GM21723 (cell line): ENCODE measurements at regions not wholly inside any gene's neighbourhood (a gene's known extent, or its start where the extent isn't known, plus 50 kb on each side); places are given as distances from the start of the nearest gene placed in this dataset.
"Not testable (repeated sequence)": the region's sequence is repeated elsewhere in the genome, so short reads cannot be mapped to it uniquely, and the experiment has no call there.

Experiments used
- ATAC-seq: cut with Tn5 transposase; IDR thresholded peaks from one replicate; pipeline ENCODE4 v1.9.1; 2021; ENCODE audit warnings: mild to moderate bottlenecking, moderate library complexity; ENCODE audit not compliant: unreplicated experiment

DNA sequence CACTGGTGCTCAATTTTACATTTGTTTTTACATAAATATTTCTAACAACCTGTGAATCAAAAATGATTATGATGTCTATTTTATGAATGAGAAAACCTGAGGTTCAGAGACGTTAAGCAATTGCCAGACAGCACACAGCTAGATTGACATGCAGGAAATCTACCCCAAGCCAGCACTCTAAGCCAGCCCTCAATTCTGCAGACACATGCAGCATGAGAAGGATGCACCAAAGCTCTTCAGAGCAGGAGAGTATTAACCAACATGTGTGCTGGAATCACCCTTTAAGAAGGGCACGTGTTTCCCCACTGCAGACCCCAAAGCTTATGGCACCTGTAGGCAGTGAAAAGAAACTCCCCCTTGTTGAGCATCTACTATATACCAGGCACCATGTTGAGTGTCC lies 126.1 kb upstream of the ARHGEF3 start:
- ATAC-seq: no peak

DNA sequence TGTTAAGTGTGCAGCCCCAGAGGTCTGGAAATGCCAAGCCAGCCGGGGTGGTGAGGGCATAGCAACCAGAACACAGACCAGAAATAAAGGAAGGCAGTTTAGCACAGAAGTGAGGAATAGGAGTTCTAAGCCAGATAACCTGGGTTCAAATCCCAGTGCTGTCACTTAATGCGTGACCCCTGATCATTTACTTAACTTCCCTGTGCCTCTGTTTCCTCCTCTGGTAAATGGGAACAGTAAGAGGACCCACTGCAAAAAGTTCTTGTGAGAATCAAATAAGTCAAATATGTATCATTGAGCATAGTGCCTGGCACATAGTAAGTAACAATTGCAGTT lies 125.2 kb upstream of the ARHGEF3 start:
- no peak for ATAC-seq

DNA sequence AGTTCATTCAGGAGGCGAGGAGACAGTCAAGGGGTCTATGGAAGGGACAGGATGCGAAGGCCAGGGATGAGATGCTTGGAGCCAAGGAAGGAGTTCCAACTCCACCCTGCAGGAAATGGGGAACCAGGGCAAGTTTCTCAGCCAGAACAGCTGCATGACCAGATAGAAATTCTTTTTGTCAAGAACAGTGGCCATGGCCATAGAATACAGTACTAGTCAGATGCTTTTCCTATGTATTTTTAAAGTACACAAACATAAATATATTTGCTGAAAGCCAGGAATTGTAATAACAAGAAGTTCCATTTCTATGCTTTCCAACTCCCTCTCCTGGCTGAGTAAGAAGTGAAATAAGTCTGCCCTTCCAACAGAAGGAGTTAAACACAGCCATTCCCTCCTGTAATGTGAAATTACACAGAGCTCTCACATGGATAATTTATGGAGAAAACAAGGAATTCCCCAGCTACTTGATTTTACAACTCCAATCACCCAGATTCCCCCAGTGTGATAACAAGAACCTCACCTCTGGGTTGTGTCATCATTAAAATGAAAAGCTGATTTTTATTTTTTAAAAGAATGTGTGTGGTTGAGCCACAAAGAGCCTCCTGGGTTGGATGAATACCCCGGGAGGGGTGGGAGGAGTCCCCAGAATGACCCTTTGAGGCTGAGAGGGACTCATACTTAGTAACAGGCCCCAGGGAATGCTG lies 124.6 kb upstream of the ARHGEF3 start:
- no peak for ATAC-seq

DNA sequence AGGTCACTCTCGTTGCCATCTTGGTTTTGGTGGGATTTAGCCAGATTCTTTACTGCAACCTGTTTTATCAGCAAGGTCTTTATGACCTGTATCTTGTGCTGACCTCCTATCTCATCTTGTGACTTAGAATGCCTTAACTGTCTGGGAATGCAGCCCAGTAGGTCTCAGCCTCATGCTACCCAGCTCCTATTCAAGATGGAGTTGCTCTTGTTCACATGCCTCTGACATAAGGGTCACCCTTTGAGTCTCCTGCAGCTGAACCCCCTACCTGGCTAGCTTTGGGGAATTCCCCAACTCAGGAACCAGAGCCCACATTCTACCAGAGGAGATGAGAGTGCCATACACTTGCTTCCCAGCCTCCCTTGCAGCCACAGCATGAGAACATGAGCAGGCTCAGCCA lies 123.0 kb upstream of the ARHGEF3 start:
- ATAC-seq: not testable (repeated sequence)

DNA sequence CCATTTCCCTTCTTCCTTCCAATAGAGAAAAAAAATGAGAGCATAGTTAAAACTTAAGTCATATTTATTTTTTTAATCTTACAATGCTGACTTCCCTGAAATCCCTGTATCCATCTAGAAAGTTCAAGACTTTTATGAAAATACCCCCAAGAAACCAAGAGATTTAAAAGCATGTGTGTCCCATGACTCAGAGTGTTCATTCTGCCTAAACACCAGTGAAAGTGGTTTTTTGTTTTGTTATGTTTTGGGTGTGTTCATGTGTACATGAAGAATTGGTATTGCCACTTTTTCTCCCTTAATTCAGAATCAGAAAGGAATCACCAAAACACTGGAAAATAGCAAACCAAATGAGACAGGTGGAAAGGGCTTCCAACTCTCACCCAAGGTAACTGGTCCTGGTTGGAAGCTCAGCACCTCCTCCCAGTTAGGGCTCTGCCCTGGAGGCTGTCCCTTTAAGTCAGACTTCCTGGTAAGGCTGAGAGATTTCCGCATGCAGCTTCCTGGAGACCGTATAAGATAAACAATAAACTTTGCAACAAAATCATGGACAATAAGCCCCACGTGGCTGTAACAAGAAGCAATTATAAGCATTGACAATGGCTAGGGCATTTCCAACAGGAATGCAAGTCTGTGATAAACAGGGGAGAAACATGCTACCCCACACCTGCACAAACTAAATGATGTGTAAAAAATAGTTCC lies 121.9 kb upstream of the ARHGEF3 start:
- ATAC-seq: no peak

DNA sequence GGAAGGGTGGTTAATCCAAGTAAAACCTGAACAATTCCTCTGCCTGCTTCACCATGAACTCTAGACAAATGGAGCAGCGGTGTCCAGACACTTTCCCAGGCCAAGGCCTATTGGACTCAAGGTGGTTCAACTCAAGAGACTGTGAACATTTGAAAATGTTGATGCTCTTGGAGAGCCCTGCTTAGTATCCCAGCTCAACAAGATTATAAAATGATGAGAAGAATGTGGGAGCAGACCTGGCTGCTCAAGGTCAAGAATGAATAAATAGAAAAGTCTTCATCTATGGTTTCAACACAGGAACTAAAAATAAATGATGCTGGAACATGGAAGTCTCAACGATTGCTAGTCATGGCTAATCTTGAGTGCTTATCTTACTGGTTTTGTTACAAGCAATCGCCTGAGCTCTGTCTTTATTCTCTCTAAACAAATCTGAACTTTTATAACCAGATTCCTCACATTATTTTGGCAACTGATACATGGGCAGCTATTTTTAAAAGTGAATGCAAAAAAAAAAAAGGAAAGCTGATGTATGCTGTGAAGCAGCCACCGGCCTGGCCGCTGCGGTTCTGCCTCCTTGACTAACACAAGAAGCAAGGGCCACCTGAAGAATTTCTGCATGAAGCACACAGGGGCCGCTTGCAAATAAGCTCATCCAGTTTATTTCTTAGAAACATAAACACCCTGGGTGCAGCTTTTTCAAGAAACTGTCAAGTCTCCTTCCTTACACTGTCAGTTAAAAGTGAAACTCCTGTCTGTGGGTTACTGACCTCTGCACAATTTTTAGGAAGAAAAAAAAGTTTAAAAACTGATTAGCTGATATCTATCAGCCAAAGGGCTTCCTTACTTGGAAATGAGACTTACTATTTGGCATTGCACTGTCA lies 120.1 kb upstream of the ARHGEF3 start:
- no peak for ATAC-seq

DNA sequence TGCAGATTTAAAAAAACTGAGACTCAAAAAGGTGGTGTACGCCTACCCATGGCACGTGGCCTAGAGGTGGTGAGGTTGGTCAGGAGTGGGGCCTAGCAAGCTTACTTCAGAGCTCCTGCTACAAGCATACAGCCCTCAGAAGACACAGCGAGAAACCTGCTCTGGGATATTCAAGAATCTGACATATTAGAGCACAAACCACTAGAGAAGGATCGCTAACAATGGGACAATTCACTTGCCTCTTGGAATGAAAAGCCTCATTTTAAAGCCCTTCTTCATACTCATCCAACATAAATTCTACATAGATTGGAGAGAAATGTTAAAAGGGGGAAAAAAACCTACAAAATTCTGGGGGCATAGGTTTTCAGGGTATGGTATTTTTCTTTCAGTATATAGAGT lies 118.0 kb upstream of the ARHGEF3 start:
- no peak for ATAC-seq

DNA sequence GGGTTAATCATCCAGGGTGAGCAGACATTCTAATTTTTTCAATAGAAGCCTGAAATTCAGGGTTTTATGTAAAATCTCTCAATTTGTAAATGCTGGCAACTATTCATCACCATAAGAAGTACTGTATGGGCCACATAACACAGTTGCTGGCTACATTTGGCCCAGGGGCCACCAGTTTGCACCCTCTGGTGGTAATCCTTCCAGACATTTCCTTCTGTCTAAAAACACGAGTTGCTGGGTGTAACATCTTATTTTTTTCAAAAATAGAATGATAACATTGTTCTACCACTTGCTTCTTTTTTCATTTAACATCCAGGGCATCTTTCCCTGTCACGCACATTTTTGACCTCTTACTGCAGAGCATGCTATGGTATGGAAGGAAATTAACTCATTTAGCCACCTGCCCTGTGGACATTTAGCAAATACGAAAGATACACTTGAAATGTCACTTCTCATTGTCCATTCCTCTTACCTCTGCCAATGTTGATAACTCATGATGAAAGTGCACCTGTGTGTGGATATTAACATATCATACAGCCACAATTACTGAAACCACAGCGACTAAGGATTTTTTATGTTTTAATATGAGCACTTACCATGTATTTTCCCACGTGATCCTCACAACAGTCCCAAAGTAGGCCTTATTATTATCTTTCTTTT lies 117.5 kb upstream of the ARHGEF3 start:
- no peak for ATAC-seq

DNA sequence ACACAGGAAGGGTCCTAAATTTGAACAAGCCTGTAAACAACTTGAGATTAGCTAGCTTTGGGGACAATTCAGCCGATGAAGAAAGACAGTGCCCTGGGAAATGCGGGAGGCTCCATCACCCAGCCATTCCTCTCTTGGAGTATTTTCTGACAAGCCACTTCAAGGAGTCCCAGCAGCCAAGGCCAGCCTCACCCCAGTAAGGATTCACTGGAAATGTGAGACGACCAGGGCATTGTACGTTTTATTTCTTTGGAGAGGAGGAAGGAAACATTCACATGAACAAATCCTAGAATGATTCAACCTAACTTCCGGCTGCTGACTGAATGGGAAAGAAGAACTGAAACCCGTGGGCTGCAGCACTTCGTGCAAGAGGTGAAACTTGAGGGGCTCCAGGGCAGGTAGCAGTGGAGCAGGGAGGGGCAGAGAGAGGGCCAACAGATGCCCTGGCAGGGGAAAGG lies 116.4 kb upstream of the ARHGEF3 start:
- ATAC-seq: peak; percentile 58

DNA sequence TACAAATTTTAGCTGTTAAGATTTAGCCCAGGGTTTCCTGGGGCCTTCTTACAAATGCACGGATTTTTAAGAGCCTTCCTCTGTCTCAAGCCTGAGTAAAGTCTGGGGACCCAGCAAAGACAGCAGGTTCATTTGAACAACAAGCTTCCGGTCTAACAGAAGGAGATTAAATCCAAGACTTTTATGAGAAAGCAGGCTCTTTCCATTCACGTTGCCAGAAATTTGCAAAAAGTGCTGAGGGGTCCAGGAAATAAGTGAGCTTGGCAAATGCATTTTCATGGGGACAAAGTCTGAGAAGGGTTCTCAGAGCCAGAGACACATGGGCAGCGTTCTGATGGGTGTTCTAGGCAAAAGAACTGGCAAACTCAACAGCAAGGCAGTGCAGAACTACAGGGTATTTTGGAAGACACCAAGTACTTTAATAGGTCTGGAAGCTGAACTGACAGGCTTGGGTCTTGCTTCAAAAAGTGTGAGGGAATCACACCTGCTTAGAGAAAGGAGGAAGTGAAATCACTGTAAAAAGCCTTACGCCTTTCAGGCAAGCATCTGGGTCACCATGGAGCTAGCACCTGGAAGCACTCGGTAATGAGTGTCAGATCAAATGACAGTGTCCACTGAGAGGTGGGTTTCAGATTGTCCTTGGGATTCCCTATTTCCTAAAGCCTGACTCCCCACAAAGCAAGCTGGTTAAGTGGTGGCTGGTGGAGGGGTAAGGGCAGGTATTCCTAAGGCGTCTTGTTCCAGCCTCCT lies 115.8 kb upstream of the ARHGEF3 start:
- ATAC-seq: peak; percentile 71

DNA sequence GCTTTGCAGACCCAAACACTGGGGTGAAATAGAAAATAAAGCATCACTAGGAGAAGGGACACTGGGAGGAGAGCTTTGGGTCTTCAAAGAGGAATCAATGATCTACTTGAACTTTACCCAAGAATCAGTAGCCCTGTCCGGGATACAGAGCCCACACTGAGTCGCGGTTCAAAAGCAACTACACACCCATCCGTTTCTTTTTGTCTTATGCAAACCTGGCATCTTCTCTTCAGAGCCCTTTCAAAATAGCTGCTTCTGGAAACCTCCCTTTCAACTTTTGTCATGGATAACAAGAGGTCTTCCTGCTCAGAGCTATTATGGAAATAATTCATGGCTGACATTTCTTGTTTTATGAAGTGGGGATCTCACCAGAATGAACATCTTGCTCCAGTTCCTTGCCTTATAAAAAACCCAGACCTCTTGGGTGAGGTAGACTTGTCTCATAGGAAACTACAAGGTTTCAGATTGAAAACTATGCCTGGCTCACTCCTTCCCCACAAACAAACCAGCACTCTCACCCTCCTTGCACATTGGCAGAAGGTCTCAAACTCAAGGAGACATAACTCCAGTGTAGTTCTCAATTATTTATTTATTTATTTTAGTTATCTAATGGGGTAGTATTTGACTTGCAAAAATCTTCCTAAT lies 115.1 kb upstream of the ARHGEF3 start:
- no peak for ATAC-seq

DNA sequence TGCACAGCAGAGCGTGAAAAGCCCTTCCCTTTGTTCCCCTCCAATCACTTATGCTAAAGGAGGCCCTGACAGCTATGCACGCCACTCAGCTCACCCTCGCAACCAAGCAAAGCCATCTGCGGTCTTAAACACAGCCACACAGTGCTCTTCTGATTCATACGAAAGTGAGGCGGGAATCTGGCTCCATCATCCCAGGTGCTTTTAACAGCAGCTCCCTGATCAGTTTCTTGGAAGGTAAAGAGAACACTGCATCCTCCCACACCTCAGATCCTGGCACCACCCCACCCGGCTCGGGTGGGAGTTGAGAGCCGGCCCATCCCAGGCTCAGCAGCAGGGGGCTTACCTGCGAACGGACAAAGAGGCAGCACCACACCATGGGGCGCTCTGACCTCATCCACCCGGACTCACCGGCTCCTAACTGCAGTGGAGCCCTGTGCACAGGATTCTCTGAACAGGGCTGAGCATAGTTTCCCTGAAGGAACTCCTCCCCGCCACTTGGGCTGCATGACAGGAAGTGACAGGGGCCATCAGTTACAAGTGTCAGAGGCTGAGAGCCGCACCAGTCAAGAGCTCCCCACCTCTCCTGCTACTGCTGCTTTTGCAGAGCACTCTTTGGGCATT lies 114.3 kb upstream of the ARHGEF3 start:
- ATAC-seq: peak; percentile 59

DNA sequence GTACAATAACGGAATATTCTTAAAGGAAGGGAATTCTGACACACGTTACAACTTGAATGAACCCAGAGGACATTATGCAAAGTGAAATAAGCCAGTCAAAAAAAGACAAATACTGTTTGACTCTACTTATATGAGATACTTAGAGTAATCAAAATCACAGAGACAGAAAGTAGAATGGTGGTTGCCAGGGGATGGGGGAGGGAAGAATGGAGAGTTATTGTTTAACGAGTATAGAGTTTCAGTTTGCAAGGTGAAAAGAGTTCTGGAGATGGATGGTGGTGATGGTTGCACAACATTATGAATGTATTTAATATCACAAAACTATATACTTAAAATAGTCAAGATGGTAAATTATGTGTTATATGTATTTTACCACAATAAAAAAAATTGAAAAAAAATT lies 112.9 kb upstream of the ARHGEF3 start:
- no peak for ATAC-seq

DNA sequence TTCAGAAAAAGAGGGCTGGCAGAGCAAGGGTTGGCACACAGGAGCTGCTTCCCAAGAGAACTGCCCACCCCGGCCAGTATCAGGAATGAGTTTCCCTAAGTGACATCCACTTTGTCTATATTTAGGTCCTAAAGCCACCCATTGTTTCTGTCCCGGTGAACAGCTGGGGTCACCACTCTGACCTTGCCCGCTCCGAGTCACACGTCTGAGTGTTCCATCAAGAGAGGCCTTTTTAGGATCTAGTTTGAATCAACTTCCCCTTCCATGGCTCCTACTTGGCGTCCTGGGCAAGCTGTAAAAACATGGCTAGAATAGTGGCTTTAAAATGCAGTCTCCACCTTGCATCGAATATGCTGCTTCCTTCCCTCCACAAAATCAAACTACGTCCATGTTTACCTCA lies 109.6 kb upstream of the ARHGEF3 start:
- no peak for ATAC-seq

DNA sequence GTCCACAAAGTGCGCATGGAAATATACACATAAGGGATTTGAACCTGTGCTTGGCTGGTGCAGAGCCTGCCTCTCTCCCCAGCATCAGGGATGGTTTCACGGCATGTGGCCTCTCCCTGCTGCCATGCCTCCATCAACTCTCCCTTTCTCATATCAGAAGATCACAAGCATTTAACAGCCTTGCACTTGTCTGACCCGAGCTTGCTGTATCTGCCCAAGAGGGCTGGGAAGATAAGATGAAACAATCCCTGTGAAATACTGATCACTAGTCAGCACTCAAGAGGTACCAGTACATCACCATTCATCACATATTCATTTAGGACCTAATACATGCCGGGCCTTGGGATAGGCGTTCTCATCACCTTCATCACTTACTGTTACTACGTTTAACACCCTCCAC lies 107.6 kb upstream of the ARHGEF3 start:
- ATAC-seq: no peak

DNA sequence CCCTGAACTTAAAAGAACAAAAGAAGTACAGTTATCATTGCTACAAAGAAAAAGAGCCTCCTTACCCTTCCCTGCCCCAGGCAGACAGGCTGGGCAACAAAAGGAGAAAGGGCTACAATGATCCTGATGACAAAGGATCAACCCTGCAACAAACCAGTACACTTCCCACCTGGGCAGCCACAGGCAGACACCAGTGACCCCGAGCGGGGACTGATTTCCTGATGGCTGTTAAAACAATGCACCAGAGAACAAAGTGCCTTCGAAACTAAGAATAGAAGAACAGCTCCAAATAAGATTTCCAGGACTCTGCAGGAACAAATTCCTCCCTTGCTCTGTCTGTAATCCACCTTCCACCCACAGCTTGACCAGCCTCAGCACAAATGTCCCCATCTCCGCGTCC lies 106.3 kb upstream of the ARHGEF3 start:
- ATAC-seq: no peak

DNA sequence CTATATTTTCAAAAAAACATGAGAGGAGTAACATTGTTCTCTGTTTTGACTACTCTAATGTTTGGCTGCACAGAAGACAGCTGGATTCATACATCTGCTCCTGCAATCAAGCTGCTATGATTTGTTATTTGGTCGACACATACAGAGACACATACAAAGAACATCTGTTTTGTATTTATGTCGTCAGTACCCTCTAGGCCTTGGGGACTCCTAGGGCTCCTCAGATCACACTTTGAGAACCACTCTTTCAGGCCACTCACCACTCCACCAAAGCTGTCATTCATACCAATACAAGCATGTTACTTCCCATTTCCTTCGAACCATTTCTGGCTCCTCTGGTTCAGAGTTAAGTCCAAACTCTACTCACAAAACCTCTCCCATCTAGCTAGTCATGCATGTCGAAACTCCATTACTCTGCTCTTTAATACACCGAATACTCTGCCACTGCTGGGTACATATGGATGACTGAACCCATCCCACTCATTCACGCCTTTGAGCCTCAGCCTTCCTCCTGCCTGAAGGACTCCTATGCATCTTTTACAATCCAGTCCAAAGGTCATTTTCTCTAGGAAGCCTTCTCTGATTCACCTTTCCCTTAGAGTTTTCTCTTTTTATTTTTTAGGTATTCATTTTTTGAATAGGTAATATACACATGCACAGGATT lies 102.9 kb upstream of the ARHGEF3 start:
- no peak for ATAC-seq

DNA sequence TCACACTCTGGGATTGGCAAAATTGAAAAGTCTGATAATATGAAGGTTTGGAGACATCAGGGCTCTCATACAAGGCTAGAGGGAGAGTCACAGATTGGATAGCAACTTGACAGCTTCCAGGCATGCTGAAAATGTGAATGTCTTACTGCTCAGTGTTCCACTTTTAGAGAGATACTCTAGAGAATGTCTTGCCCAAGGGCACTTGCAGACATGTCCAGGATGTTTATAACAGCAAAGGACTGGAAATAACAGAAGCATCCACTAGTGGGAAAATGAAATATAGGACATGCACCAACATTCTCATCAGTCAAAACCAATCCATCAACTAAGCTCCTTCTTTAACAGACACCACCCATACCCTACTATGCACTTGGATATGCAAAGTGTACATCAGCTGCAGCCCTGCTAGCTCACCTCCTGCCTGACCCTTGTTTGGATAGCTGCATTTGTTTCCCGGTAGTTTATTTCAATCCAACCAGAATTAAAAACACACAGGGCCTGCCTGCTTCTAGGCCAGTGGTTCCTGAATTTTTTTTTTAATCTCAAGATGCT lies 101.6 kb upstream of the ARHGEF3 start:
- ATAC-seq: no peak
